Endothelial cell of umbilical vein (primary cell): ENCODE measurements at regions not wholly inside any gene's neighbourhood (a gene's known extent, or its start where the extent isn't known, plus 50 kb on each side); places are given as distances from the start of the nearest gene placed in this dataset.

ENCODE experiments used
- BruUV-seq: library from RNA; stranded (reverse); fragments of 400-500 nt; replicated peaks from 2 replicates; lab custom pipeline; 2021; lab: Mats Ljungman, UMichigan
- CTCF ChIA-PET: fragments of 300-600, 350-600 bp; sonication (Branson Sonifier 250); formaldehyde crosslinking; loops from one replicate; lab custom pipeline; 2021; ENCODE audit warnings: antibody characterized with exemption, inconsistent platforms; lab: Charles Lee
- POLR2A ChIA-PET: fragments of 300-600, 350-600 bp; sonication (Branson Sonifier 250); formaldehyde crosslinking; loops from one replicate; lab custom pipeline; 2021; ENCODE audit warnings: antibody characterized with exemption, inconsistent platforms; lab: Charles Lee
- DNase-seq: peaks from one replicate; pipeline ENCODE4 v3.0.0-alpha.2; 2011; ENCODE audit warnings: low read depth, low spot score
- FAIRE-seq: peaks from 2 replicates; lab custom pipeline; 2011; peaks lifted over from hg19 to GRCh38; lab: Jason Lieb, UNC
- H2AFZ ChIP-seq: 2 replicates; pipeline ENCODE4 v1.6.0; 2012; ENCODE audit warnings: low read depth, low read length, control low read depth, inconsistent platforms
- H3K27ac ChIP-seq: 2 replicates; pipeline ENCODE4 v1.5.1; 2011; ENCODE audit warnings: low read depth, mild to moderate bottlenecking, control low read depth, low read length, moderate library complexity; ENCODE audit not compliant: insufficient read depth
- H3K27me3 ChIP-seq, 2 experiments: 2 replicates each; pipeline versions ENCODE4 v1.6.0 to v1.6.1; 2011; ENCODE audit warnings: low read length in 2 of 2, mixed read lengths in 1 of 2; ENCODE audit not compliant: control insufficient read depth in 2 of 2, insufficient read depth in 2 of 2
- H3K36me3 ChIP-seq, 2 experiments: 2 replicates in 1 of 2; 3 replicates in 1 of 2; pipeline ENCODE4 v1.5.1; 2011; ENCODE audit warnings: low read length in 2 of 2, mild to moderate bottlenecking in 1 of 2, moderate library complexity in 1 of 2; ENCODE audit not compliant: control insufficient read depth in 2 of 2, insufficient read depth in 2 of 2; ENCODE audit errors: extremely low read depth in 1 of 2
- H3K4me1 ChIP-seq: 3 replicates; pipeline ENCODE4 v1.5.1; 2011; ENCODE audit warnings: mild to moderate bottlenecking, low read length; ENCODE audit not compliant: control insufficient read depth, insufficient read depth; ENCODE audit errors: extremely low read depth
- H3K4me2 ChIP-seq: 2 replicates; pipeline ENCODE4 v1.6.1; 2011; ENCODE audit warnings: low read length, control low read depth, mixed read lengths; ENCODE audit not compliant: insufficient read depth
- H3K4me3 ChIP-seq, 3 experiments: fragments of 200-600 bp in 1 of 3; sonication (generic), shearing (Covaris generic) in 1 of 3; replicated peaks in 1 of 3; 2 replicates each; pipeline ENCODE4 v1.5.1; 2011 to 2016; ENCODE audit warnings: control low read depth in 3 of 3, low read length in 3 of 3, mild to moderate bottlenecking in 2 of 3, inconsistent platforms in 1 of 3, low read depth in 1 of 3, moderate library complexity in 1 of 3; ENCODE audit not compliant: insufficient read depth in 1 of 3
- H3K79me2 ChIP-seq: 2 replicates; pipeline ENCODE4 v1.6.0; 2012; ENCODE audit warnings: low read length, inconsistent platforms; ENCODE audit not compliant: control insufficient read depth, insufficient read depth
- H3K9ac ChIP-seq: replicated peaks from 2 replicates; pipeline ENCODE3; 2011; ENCODE audit warnings: low read length, control low read depth; ENCODE audit not compliant: insufficient read depth; ENCODE audit errors: extremely low read depth
- H3K9me1 ChIP-seq: replicated peaks from 3 replicates; pipeline ENCODE4 v1.6.0; 2011; ENCODE audit warnings: mild to moderate bottlenecking, low read length; ENCODE audit not compliant: control insufficient read depth, insufficient read depth; ENCODE audit errors: extremely low read depth
- H3K9me3 ChIP-seq: replicated peaks from 2 replicates; pipeline ENCODE4 v1.5.1; 2012; ENCODE audit warnings: low read length, inconsistent platforms; ENCODE audit not compliant: control insufficient read depth, insufficient read depth
- H4K20me1 ChIP-seq: replicated peaks from 2 replicates; pipeline ENCODE3; 2011; ENCODE audit warnings: mild to moderate bottlenecking, low read length; ENCODE audit not compliant: control insufficient read depth, insufficient read depth; ENCODE audit errors: extremely low read depth
- CTCF ChIP-seq, 2 donors: IDR thresholded peaks; 1 replicate in 1 of 2; 2 replicates in 1 of 2; pipeline ENCODE4 v1.5.1; 2011; ENCODE audit warnings: low read length in 2 of 2, mild to moderate bottlenecking in 2 of 2, moderate library complexity in 2 of 2, control low read depth in 1 of 2, inconsistent platforms in 1 of 2, low read depth in 1 of 2; ENCODE audit not compliant: insufficient read depth in 1 of 2; ENCODE audit errors: extremely low read depth in 1 of 2
- EZH2 ChIP-seq: IDR thresholded peaks from 2 replicates; pipeline ENCODE4 v1.6.1; 2012; ENCODE audit warnings: borderline replicate concordance, low read depth, mild to moderate bottlenecking, moderate library complexity, low read length, inconsistent platforms; ENCODE audit not compliant: severe bottlenecking
- GATA2 ChIP-seq: IDR thresholded peaks from 2 replicates; pipeline ENCODE4 v1.7.0; 2011; ENCODE audit warnings: low read depth, mild to moderate bottlenecking, moderate library complexity, mixed read lengths, low read length; ENCODE audit not compliant: insufficient read length, insufficient read depth
- JUN ChIP-seq: IDR thresholded peaks from 2 replicates; pipeline ENCODE4 v1.6.1; 2011; ENCODE audit warnings: borderline replicate concordance, low read depth; ENCODE audit not compliant: insufficient read length, insufficient read depth
- MAX ChIP-seq: IDR thresholded peaks from 2 replicates; pipeline ENCODE4 v1.6.1; 2011; ENCODE audit not compliant: insufficient read depth, insufficient read length
- MYC ChIP-seq: IDR thresholded peaks from one replicate; pipeline ENCODE4 v1.6.1; 2011; ENCODE audit warnings: mild to moderate bottlenecking, low read depth, low read length
- POLR2A ChIP-seq: IDR thresholded peaks from 2 replicates; pipeline ENCODE4 v1.6.1; 2012; ENCODE audit warnings: low read depth, mild to moderate bottlenecking, control low read depth, low read length
- POLR2AphosphoS5 ChIP-seq: IDR thresholded peaks from 2 replicates; pipeline ENCODE4 v1.6.1; 2012; ENCODE audit warnings: low read depth, mild to moderate bottlenecking, control low read depth, low read length, moderate library complexity; ENCODE audit not compliant: insufficient read depth
- dilution Hi-C: fragments of 300-500 bp; cut with MboI; formaldehyde crosslinking; loops from one replicate; pipeline ENCODE4 v1.15.0; 2019; ENCODE audit warnings: low sequenced_read_pairs; ENCODE audit not compliant: extremely low pct_ligation_motif_present
- intact Hi-C: fragments of 100-400 bp; cut with micrococcal nuclease; formaldehyde crosslinking; loops from one replicate; pipeline ENCODE4 v1.10.0; 2022

GRCh38 chr5:39772307-39772706 is 347.5 kb upstream of the DAB2 start:
- Histone ChIP-seq H3K9me1 (no peaks in the 10 kb centered on the region), H2AFZ (no peak overlapping the region), H3K9me3 (no peaks in the 10 kb centered on the region), H3K4me1 (no peaks in the 10 kb centered on the region), H3K27me3 (no peaks in the 10 kb centered on the region), H3K4me3 (no peak overlapping the region), H3K79me2 (no peaks in the 10 kb centered on the region), H3K4me2 (no peak overlapping the region), H3K27ac (no peak overlapping the region), H4K20me1 (no peaks in the 10 kb centered on the region), H3K36me3 (no peaks in the 10 kb centered on the region), H3K9ac (no peak overlapping the region)
- no TSS peak for BruUV-seq
- no peak for FAIRE-seq
- ChIA-PET CTCF (no interaction called here), POLR2A (interaction anchor here (0.6 kb wide), 1 partner anchor 293 kb away, joined by 3 read pairs; no protein-coding TSS in a partner anchor)
- dilution Hi-C loops (no loop called here), intact Hi-C loops (no loop called here)
- no peak for DNase-seq
- TF ChIP-seq GATA2 (no peak), EZH2 (no peak), POLR2A (no peak), MYC (no peak), POLR2AphosphoS5 (no peak), MAX (no peak), JUN (no peak), CTCF (IDR thresholded peaks at IDR 0.05; ENCODE audit: extremely low read depth in 1 of 2, insufficient read depth in 1 of 2, low read depth in 1 of 2, low read length in 2 of 2) (no peak)
